Effector memory CD8-positive, alpha-beta T cell (primary cell): ENCODE measurements at regions not wholly inside any gene's neighbourhood (a gene's known extent, or its start where the extent isn't known, plus 50 kb on each side); places are given as distances from the start of the nearest gene placed in this dataset.

Experiments used
- ATAC-seq: fragments of 150-1000 bp; cut with Tn5 transposase; replicated peaks from 2 replicates; pipeline ENCODE4 v1.10.0; 2021; ENCODE audit warnings: mild to moderate bottlenecking, moderate library complexity
- DNase-seq, 3 experiments: peaks; one replicate each; pipeline ENCODE4 v3.0.0; 2021
- H3K27ac Mint-ChIP-seq, 2 donors: one replicate each; pipeline ENCODE4 v1.8.0; 2022; ENCODE audit warnings: mild to moderate bottlenecking in 2 of 2, mixed read lengths in 2 of 2, moderate library complexity in 2 of 2
- H3K27me3 Mint-ChIP-seq, 2 donors: one replicate each; pipeline ENCODE4 v1.8.0; 2022; ENCODE audit warnings: mixed read lengths in 2 of 2
- H3K36me3 Mint-ChIP-seq: one replicate; pipeline ENCODE4 v1.8.0; 2022; ENCODE audit warnings: mild to moderate bottlenecking, moderate library complexity, mixed read lengths; ENCODE audit not compliant: insufficient read depth
- H3K4me1 Mint-ChIP-seq, 2 donors: one replicate each; pipeline ENCODE4 v1.8.0; 2022; ENCODE audit warnings: low read depth in 2 of 2, mixed read lengths in 2 of 2
- H3K4me3 Mint-ChIP-seq, 2 donors: one replicate each; pipeline ENCODE4 v1.8.0; 2022; ENCODE audit warnings: mild to moderate bottlenecking in 2 of 2, mixed read lengths in 2 of 2, moderate library complexity in 2 of 2
- H3K9me3 Mint-ChIP-seq, 2 donors: one replicate each; pipeline ENCODE4 v1.8.0; 2022; ENCODE audit warnings: mixed read lengths in 2 of 2

DNA sequence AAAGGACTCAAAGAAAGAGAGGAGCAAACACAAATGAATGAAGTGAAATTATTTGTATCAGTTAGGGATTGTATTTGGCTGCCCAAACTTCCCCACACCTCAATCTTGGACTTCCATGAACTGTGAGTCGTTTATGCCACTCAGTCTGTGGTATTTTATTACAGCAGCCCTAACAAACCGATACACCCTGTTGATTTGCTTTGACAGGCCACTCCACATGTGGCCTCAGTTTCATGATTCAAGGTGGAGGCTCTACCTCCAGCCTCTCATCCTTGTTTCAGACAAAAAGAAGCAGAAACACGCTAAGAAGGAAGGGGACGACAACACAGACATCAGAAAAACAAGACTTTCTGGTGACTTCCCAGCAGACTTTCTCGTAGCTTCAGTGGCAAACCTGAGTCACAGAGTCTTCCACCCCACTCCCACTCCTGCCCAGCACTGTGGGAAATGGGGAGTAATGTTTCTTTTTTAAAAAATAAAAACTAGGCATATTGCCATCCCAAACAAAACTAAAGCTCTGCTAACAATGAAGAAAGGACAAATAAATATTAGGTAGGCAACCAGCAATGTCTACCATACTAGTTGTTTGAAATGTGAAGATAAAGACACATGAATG is 52.2 kb upstream of the ABCA1 start:
- ATAC-seq (no peak), DNase-seq (no peak)
- H3K27ac Mint-ChIP-seq: no peak overlapping the region
- no peaks in the 10 kb centered on the region for H3K9me3 Mint-ChIP-seq
- no peak overlapping the region for H3K4me3 Mint-ChIP-seq
- H3K27me3 Mint-ChIP-seq: peaks cover 0 to 6% of the 10 kb centered on the region in 2 donors
- no peaks in the 10 kb centered on the region for H3K36me3 Mint-ChIP-seq
- H3K4me1 Mint-ChIP-seq: peaks cover 15 to 21% of the 10 kb centered on the region in 2 donors

DNA sequence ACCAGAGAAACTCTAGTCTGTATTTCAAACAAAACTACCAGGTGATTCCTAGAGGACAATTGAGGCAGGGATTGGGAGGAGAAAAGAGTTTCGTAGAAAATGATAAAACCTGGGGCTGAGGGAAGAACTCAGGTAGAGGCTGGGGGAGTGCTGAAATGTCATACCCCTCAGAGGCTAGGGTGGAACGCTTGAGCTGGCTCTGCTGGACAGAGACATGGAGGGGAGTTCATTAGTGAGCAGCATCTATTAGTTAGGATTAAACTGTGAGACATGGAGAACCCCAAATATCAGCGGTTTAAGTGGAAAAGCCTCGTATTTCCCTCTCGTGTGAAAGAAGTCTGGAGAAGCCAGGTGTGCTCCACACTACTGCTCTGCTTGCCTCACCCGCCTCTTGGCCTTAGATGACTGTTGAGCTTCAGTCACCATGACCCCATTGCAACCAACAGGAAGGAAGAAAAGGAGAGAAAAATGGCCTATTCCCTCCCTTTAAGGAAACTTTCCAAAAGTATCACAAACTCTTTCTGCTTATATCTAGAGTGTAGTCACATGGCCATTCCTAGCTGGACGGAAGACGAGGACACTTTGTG is 53.7 kb upstream of the ABCA1 start:
- peaks cover 0 to 6% of the 10 kb centered on the region in 2 donors for H3K27me3 Mint-ChIP-seq
- H3K36me3 Mint-ChIP-seq: no peaks in the 10 kb centered on the region
- ATAC-seq: no peak
- peaks cover 20 to 22% of the 10 kb centered on the region in 2 donors for H3K4me1 Mint-ChIP-seq
- no peak for DNase-seq
- no peak overlapping the region for H3K4me3 Mint-ChIP-seq
- H3K9me3 Mint-ChIP-seq: no peaks in the 10 kb centered on the region
- no peak overlapping the region for H3K27ac Mint-ChIP-seq

DNA sequence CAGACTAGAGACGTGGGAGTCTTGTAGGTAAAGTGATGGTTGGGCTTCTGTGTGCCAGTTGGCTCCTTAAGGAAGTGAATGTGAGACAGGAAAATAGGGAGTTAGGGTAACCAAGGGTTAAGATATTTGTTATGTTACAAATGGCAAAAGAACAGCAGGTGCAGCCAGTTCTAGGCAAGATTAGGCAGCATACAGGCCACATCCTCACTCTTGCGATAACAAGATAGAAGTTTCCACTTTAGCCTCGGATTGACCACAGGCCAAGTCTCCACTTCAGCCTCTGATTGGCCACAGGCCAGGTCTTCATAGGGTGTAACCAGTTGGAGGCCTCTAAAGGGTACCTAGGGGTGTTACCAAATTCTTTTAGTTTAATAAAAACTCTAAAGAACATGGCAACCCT is 54.6 kb upstream of the ABCA1 start:
- Mint-ChIP-seq H3K27me3 (peaks cover 0 to 6% of the 10 kb centered on the region in 2 donors), H3K9me3 (no peaks in the 10 kb centered on the region), H3K36me3 (no peaks in the 10 kb centered on the region), H3K4me3 (no peak overlapping the region), H3K27ac (no peak overlapping the region), H3K4me1 (peaks cover 20 to 27% of the 10 kb centered on the region in 2 donors)
- DNase-seq (no peak), ATAC-seq (no peak)

DNA sequence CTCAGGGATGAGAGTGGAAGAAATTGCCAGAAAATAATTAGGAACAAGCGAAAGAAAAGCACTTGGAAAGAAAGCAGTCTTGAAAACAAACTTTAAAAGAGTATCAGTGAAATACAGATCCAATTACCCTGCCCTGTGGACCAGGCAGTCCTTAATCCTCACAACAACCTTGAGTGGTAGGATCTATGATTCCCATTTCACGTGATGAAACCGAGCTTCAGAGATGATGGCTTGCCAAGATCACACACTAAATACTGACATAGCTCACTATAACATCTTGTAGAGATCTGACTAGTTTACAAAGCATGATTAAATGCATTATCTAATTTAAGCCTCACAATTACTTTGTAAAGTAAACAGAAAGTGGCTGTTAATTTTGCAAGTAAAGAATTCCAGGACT is 55.5 kb upstream of the ABCA1 start:
- DNase-seq: no peak
- no peak for ATAC-seq
- Mint-ChIP-seq H3K4me3 (no peak overlapping the region), H3K9me3 (no peaks in the 10 kb centered on the region), H3K27me3 (peaks cover 0 to 6% of the 10 kb centered on the region in 2 donors), H3K4me1 (peaks cover 17 to 23% of the 10 kb centered on the region in 2 donors), H3K36me3 (no peaks in the 10 kb centered on the region), H3K27ac (no peak overlapping the region)

DNA sequence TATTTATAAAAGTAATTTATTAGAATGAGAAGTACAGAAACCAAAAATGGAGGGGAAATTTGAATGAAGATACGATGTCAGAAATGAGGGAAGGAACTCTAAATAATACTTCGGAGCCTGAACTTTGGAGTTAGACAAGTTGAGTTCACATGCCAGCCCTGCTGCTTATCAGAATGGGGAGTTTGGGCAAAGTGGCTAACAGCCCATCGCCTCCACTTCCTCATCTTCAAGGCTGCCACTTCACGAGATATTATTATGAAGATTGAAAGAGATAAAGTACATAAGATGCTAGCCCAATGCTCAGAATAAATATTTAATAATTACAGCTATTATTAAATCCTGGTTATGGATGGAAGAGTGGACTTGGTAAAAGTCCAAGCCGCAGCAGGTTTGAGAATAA is 56.2 kb upstream of the ABCA1 start:
- no peaks in the 10 kb centered on the region for H3K36me3 Mint-ChIP-seq
- no peak for DNase-seq
- no peak overlapping the region for H3K27ac Mint-ChIP-seq
- H3K27me3 Mint-ChIP-seq: peaks cover 0 to 6% of the 10 kb centered on the region in 2 donors
- H3K4me3 Mint-ChIP-seq: no peak overlapping the region
- no peaks in the 10 kb centered on the region for H3K9me3 Mint-ChIP-seq
- H3K4me1 Mint-ChIP-seq: peaks cover 18 to 23% of the 10 kb centered on the region in 2 donors
- peak; percentile 31 for ATAC-seq

DNA sequence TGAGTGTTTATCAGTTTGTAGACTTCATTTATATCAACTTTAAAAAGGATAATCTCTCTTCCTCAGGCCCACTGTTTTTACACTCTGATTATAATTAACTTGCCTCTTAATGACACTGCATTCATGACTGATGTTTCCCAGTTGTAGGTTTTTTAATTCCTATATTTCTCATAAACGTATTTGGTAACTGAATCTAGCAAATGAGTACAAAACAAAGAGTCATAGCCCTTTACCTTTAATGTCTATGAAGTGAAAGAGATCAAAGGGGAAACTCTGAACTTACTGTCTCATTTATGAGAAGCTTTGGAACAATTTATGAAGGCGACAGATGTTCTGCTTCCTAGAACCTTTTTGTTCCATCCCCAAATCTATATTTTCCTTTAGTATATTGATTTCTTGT is 56.6 kb upstream of the ABCA1 start:
- no peak for ATAC-seq
- Mint-ChIP-seq H3K4me3 (no peak overlapping the region), H3K27ac (no peak overlapping the region), H3K9me3 (no peaks in the 10 kb centered on the region), H3K4me1 (peaks cover 19 to 23% of the 10 kb centered on the region in 2 donors), H3K36me3 (no peaks in the 10 kb centered on the region), H3K27me3 (peaks cover 0 to 5% of the 10 kb centered on the region in 2 donors)
- no peak for DNase-seq

DNA sequence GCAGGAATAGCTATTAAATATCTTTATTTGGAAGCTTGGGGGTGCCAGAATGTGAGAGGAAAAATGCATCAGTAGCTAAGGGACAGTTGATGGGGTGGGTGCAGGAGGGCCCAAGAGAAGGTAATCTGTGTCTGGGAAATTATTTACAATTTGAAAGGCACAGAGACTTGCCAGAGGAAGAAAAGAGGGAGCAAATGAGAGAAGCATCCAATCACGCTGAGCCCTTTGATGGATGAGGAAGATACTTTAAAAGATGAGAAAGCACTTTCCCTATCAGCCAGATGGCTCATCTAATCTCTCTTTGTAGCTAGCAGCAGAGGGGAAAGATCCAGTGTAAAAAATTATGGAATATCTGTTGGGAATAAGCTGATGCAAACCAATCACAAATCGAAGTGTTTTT is 57.0 kb upstream of the ABCA1 start:
- H3K9me3 Mint-ChIP-seq: no peaks in the 10 kb centered on the region
- no peaks in the 10 kb centered on the region for H3K36me3 Mint-ChIP-seq
- ATAC-seq (no peak), DNase-seq (no peak)
- peaks cover 19 to 23% of the 10 kb centered on the region in 2 donors for H3K4me1 Mint-ChIP-seq
- no peak overlapping the region for H3K4me3 Mint-ChIP-seq
- peaks cover 0 to under 1% of the 10 kb centered on the region in 2 donors for H3K27me3 Mint-ChIP-seq
- H3K27ac Mint-ChIP-seq: no peak overlapping the region

DNA sequence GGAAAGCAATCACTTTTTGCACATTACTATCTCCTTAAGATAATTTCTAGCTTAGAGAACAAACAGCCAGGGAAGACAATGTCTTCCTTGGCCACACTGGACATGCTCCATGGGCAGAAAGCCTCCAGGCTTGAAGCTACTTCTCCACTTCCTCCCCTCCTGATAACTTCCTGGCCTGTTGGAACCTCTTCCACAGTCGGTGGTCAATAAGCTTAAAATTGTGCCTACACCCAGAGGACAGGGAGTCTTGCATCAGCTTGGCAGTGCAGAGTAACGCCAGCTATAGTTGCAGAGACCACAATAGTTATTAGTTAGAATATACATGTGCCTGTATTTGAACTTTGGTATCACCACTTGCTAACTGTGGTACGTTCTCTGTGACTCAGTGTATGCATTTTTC is 58.1 kb upstream of the ABCA1 start:
- Mint-ChIP-seq H3K4me3 (no peak overlapping the region), H3K36me3 (peaks cover 3% of the 10 kb centered on the region), H3K27ac (no peak overlapping the region), H3K9me3 (no peaks in the 10 kb centered on the region), H3K27me3 (no peaks in the 10 kb centered on the region), H3K4me1 (peaks cover 26 to 30% of the 10 kb centered on the region in 2 donors)
- no peak for DNase-seq
- no peak for ATAC-seq

DNA sequence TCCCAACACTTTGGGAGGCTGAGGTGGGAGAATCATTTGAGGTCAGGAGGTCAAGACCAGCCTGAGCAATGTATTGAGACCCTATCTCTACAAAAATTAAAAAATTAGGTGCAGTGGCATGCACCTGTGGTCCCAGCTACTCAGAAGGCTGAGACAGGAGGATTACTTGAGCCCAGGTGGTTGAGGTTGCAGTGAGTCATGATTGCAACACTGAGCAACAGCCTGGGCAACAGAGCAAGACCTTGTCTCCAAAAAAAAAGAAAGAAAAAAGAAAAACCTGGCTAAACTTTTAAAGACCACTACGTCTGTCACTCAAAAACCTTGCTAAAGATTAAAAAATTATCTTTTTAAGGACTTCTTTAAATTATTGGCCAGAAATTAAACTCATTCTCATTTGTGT is 59.8 kb upstream of the ABCA1 start:
- no peak for ATAC-seq

DNA sequence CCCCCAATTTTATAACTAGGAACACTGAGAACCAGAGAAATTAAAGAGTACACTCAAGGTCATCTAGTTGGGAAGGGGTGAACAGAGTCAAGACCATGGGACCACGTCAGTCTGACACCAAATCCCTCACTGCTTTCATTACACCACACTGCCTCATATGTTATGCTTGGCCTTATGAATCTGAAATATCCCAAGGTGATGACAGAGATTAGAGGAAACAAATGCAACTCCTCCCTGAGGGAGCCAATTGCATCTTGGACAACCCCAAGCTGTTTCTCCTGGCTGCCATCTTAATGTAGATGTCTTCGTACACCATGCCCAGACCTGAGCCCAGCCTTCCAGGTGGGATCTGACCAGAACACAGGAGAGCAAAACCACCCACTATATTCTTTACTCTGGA is 60.6 kb upstream of the ABCA1 start:
- H3K27ac Mint-ChIP-seq: no peak overlapping the region
- peaks cover 44 to 45% of the 10 kb centered on the region in 2 donors for H3K4me1 Mint-ChIP-seq
- ATAC-seq (no peak), DNase-seq (no peak)
- no peaks in the 10 kb centered on the region for H3K27me3 Mint-ChIP-seq
- no peak overlapping the region for H3K4me3 Mint-ChIP-seq
- peaks cover 17% of the 10 kb centered on the region for H3K36me3 Mint-ChIP-seq
- H3K9me3 Mint-ChIP-seq: no peaks in the 10 kb centered on the region

More for the DNA sequence above, 59.8 kb upstream of the ABCA1 start:
- Mint-ChIP-seq H3K36me3 (peaks cover 14% of the 10 kb centered on the region), H3K4me1 (peaks cover 37 to 41% of the 10 kb centered on the region in 2 donors), H3K27me3 (no peaks in the 10 kb centered on the region), H3K9me3 (no peaks in the 10 kb centered on the region), H3K4me3 (no peak overlapping the region), H3K27ac (no peak overlapping the region)
- no peak for DNase-seq

DNA sequence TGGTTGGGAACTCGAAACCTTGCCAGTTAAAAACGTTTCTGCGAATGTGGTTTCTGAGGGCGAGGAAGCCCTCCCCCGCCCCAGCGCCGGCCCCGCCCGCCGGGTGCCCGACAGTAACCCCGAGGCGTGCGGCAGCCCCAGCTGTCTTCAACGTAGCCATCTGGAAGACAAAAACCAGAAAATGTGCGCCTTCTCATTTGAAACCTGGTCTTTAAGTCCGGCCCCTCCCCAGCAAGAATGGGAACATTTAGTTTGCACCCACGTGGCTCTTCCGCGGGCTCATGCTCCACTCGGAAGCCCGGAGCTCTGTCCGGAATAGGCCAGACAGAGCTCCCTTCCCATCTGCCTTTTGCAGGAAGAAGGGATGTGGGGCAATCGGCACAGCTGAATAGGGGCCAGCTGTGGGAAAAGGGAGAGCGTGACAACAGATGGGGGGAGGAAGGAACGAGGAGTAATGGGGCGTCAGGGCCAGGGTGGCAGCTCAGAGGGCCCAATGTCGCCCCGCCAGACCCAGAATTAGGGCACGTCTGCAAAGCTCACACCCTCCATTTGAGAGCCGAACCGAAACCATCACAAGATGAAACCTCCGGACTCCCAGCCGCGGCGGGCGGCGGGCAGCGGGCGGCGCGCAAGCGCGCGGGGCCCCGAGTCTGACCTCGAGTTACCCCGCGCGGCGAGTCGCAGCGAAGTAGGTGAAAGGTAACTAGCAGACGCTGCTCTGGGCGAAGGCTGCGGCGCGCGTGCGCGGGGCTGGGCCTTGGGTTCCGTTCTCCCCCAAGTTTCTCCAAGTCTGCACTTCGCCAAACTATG is 63.4 kb upstream of the ABCA1 start:
- Mint-ChIP-seq H3K27me3 (no peaks in the 10 kb centered on the region), H3K4me3 (peak overlapping the region; percentile 91 to 93), H3K9me3 (no peaks in the 10 kb centered on the region), H3K4me1 (peaks cover 36 to 38% of the 10 kb centered on the region in 2 donors), H3K27ac (peak overlapping the region; percentile 99), H3K36me3 (peaks cover 17% of the 10 kb centered on the region)
- peak; percentile 81 for ATAC-seq
- peak; percentile 87 to 91 (median 87) for DNase-seq

DNA sequence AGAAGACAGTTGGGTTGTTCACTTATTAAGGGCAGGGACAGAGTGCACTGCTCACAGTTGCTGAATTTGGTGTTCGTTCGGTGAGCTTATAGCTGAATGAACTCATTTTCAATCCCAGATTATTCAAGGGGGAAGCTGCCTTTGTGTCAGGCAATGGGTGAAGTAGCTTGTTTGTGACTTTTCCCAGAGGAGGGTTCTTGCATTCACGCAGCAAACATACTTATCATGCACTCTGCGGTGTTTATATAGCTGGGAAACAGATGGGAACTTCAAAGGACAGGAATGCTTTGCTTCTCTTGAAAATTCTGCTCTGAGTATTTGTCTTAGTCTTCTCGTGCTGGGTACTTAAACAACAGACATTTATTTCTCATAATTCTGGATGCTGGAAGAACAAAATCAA is 64.7 kb upstream of the ABCA1 start:
- DNase-seq (no peak), ATAC-seq (no peak)
- H3K27ac Mint-ChIP-seq: peak overlapping the region; percentile 99
- no peaks in the 10 kb centered on the region for H3K27me3 Mint-ChIP-seq
- H3K4me1 Mint-ChIP-seq: peaks cover 32 to 38% of the 10 kb centered on the region in 2 donors
- no peaks in the 10 kb centered on the region for H3K9me3 Mint-ChIP-seq
- peaks cover 17% of the 10 kb centered on the region for H3K36me3 Mint-ChIP-seq
- H3K4me3 Mint-ChIP-seq: peak overlapping the region; percentile 91 to 93

DNA sequence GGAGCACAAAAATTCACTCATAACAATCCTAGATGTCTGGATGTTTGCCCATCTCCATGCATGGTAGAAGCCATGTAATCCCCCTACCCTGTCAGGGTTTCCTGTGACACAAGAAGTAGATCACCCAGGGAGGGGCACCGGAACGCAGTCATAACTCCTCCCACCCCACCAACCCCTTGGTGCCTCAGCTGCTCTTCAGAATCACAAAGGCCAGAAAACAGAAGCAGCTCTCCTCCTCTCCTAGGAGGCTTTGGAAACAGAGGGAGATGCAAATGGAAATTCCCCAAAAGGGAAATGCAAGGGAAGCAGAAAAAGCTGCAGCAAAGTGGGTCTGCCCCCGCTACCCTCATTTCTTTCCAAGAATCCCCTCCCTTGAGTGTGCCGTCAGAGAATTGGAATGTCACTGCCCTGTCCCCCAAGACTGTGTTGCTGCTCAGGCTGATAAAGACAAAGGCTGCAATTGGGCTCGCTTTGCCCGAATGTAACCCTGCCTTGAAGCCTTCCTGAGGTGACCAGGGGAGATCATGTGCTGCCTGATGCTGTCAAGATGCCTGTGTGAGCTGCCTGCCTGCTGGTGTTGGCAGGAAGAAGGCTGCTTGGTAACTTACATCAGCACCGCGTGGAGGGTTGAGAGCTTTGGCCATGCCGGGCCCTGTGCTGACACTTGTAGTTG is 65.5 kb upstream of the ABCA1 start:
- peaks cover 17% of the 10 kb centered on the region for H3K36me3 Mint-ChIP-seq
- H3K27ac Mint-ChIP-seq: peak overlapping the region; percentile 99
- H3K4me1 Mint-ChIP-seq: peaks cover 32 to 38% of the 10 kb centered on the region in 2 donors
- no peaks in the 10 kb centered on the region for H3K27me3 Mint-ChIP-seq
- ATAC-seq: no peak
- peak; percentile 1 to 24 (median 24) for DNase-seq
- H3K9me3 Mint-ChIP-seq: no peaks in the 10 kb centered on the region
- H3K4me3 Mint-ChIP-seq: peak overlapping the region in 1 of 2 donors; percentile 24
